A673 (cell line): ENCODE measurements at regions not wholly inside any gene's neighbourhood (a gene's known extent, or its start where the extent isn't known, plus 50 kb on each side); places are given as distances from the start of the nearest gene placed in this dataset.

ENCODE experiments used
- BruUV-seq: library from RNA; stranded (reverse); fragments of 400-500 nt; replicated peaks from 2 replicates; lab custom pipeline; 2021; lab: Mats Ljungman, UMichigan
- CTCF ChIA-PET: fragments of 300-600 bp; sonication (Branson Sonifier 250); formaldehyde crosslinking; loops from one replicate; lab custom pipeline; 2022; ENCODE audit warnings: antibody characterized with exemption; lab: Charles Lee
- POLR2A ChIA-PET: fragments of 300-600 bp; sonication (Branson Sonifier 250); formaldehyde crosslinking; loops from one replicate; lab custom pipeline; 2022; ENCODE audit warnings: antibody characterized with exemption; ENCODE audit not compliant: low non-redundant PET; lab: Charles Lee
- DNase-seq: peaks from one replicate; pipeline ENCODE4 v3.0.0-alpha.2; 2015; ENCODE audit warnings: low spot score
- H3K27ac ChIP-seq: fragments of 200-600 bp; sonication (generic); 2 replicates; pipeline ENCODE4 v1.5.1; 2016; ENCODE audit warnings: mixed run types, low read depth, mild to moderate bottlenecking, mixed read lengths, antibody characterized with exemption, low read length; ENCODE audit not compliant: poor library complexity, severe bottlenecking
- H3K27me3 ChIP-seq: fragments of 200-600 bp; sonication (generic); replicated peaks from 2 replicates; pipeline ENCODE4 v1.6.1; 2017; ENCODE audit warnings: mixed run types, low read depth, mild to moderate bottlenecking, mixed read lengths, antibody characterized with exemption, low read length; ENCODE audit not compliant: insufficient read depth, poor library complexity
- H3K36me3 ChIP-seq: fragments of 200-600 bp; sonication (generic); 2 replicates; pipeline ENCODE4 v1.6.1; 2016; ENCODE audit warnings: mixed run types, mild to moderate bottlenecking, mixed read lengths, antibody characterized with exemption, low read length; ENCODE audit not compliant: insufficient read depth, poor library complexity, severe bottlenecking
- H3K4me1 ChIP-seq: fragments of 200-600 bp; sonication (generic); 2 replicates; pipeline ENCODE4 v1.6.1; 2017; ENCODE audit warnings: mixed run types, mild to moderate bottlenecking, mixed read lengths, antibody characterized with exemption, low read length; ENCODE audit not compliant: insufficient read depth, poor library complexity, severe bottlenecking
- H3K4me3 ChIP-seq: fragments of 200-600 bp; sonication (generic); 2 replicates; pipeline ENCODE4 v1.5.1; 2016; ENCODE audit warnings: low read depth, mixed run types, mild to moderate bottlenecking, mixed read lengths, low read length; ENCODE audit not compliant: poor library complexity, severe bottlenecking
- H3K9me3 ChIP-seq: fragments of 200-600 bp; sonication (generic); 2 replicates; pipeline ENCODE4 v1.6.1; 2016; ENCODE audit warnings: mixed run types, low read depth, mild to moderate bottlenecking, mixed read lengths, antibody characterized with exemption, low read length; ENCODE audit not compliant: poor library complexity, severe bottlenecking
- CTCF ChIP-seq: fragments of 300-800, 200-600 bp; sonication (generic); conservative IDR thresholded peaks from 2 replicates; pipeline ENCODE4 v1.5.1; 2017; ENCODE audit warnings: low read depth, mild to moderate bottlenecking, antibody characterized with exemption, low read length, moderate library complexity, mixed read lengths
- EZH2 ChIP-seq: fragments of 200-600 bp; sonication (generic); IDR thresholded peaks from 2 replicates; pipeline ENCODE4 v1.6.1; 2017; ENCODE audit warnings: borderline replicate concordance, low read depth, mild to moderate bottlenecking, mixed read lengths, antibody characterized with exemption, low read length; ENCODE audit not compliant: poor library complexity, severe bottlenecking
- intact Hi-C: fragments of 100-400 bp; cut with micrococcal nuclease; formaldehyde crosslinking; loops from one replicate; pipeline ENCODE4 v1.10.0; 2022; ENCODE audit not compliant: unreplicated experiment

DNA sequence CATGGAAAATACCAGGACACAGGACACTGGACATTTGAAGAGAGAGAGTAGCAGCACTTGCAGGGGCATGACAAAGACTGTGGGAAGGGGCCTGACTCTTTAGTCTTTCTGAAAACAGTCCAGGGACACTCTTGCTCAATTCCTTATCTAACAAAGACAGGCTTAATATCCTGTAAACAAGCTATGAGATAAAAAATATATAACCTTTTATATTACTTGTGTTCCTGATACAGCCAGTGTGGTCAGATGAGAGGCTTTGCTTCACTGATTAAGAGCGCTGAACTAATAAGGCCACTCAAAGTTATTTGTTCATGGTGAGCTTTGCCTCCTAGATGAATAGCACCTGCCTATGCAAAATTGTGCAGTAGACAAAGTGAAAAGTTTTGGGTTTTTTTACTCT is 518.7 kb downstream of the LRRC70 start:
- Histone ChIP-seq H3K4me1 (no peaks in the 10 kb centered on the region), H3K36me3 (no peaks in the 10 kb centered on the region), H3K9me3 (no peaks in the 10 kb centered on the region), H3K27ac (no peak overlapping the region), H3K4me3 (no peak overlapping the region), H3K27me3 (peaks cover 23% of the 10 kb centered on the region)
- POLR2A ChIA-PET, result no interaction called here
- intact Hi-C loops, result no loop called here
- no peak for TF ChIP-seq CTCF
- no peak for TF ChIP-seq EZH2
- CTCF ChIA-PET, result interaction anchor here (0.8 kb wide), 1 partner anchor 29 kb away, joined by 3 read pairs; no protein-coding TSS in a partner anchor
- DNase-seq, result no peak
- BruUV-seq, result no TSS peak

- TF ChIP-seq EZH2 (no peak), CTCF (no peak)
- Histone ChIP-seq H3K9me3 (no peaks in the 10 kb centered on the region), H3K27me3 (peaks cover 12% of the 10 kb centered on the region), H3K4me3 (no peak overlapping the region), H3K4me1 (no peaks in the 10 kb centered on the region), H3K27ac (no peak overlapping the region), H3K36me3 (no peaks in the 10 kb centered on the region)
- ChIA-PET CTCF (no interaction called here), POLR2A (no interaction called here)
- BruUV-seq, result no TSS peak
- DNase-seq, result no peak
- intact Hi-C loops, result loop anchor here (5.0 kb wide), 1 partner anchor 302 kb away; no protein-coding TSS in a partner anchor
These were observed 516.1 kb downstream of the LRRC70 start for GRCh38 chr5:63094730-63095129.

DNA sequence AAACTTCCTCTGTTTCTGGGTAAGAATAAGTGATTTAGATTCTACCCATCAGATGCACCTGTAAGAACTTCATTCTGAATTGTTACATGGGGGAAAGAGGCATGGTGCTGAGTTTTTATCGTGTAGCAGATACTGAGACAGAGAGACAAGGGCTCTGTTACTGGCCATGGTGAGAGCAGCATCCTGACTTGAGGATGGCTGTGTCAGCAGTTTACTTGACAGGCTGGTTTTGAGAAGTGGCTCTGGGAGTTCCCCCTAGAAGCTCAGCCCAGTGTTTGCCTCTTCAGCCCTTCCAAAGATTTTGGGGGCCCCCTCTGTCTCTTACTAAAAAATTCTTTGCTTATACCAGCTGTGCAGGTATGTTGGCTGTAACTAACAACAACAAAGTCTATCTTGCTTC is 510.5 kb downstream of the LRRC70 start:
- Histone ChIP-seq H3K36me3 (no peaks in the 10 kb centered on the region), H3K4me1 (no peaks in the 10 kb centered on the region), H3K9me3 (no peaks in the 10 kb centered on the region), H3K4me3 (no peak overlapping the region), H3K27me3 (no peaks in the 10 kb centered on the region), H3K27ac (no peak overlapping the region)
- no TSS peak for BruUV-seq
- ChIA-PET CTCF (no interaction called here), POLR2A (no interaction called here)
- intact Hi-C loops, result no loop called here
- TF ChIP-seq EZH2, result no peak
- TF ChIP-seq CTCF, result no peak
- DNase-seq, result no peak
